Gastrocnemius medialis (tissue), 4 donors: ENCODE measurements at regions not wholly inside any gene's neighbourhood (a gene's known extent, or its start where the extent isn't known, plus 50 kb on each side); places are given as distances from the start of the nearest gene placed in this dataset.

Experiments used
- POLR2A ChIP-seq, 2 donors: fragments of 450-650 bp; IDR thresholded peaks; one replicate each; pipeline ENCODE4 v1.6.1; 2017; ENCODE audit warnings: antibody characterized with exemption in 2 of 2, mild to moderate bottlenecking in 2 of 2, moderate library complexity in 2 of 2
- TF ChIP-seq, protein P1 (sequence below), 5 experiments: fragments of 450-650 bp in 3 of 5; fragments of 200-600 bp in 2 of 5; sonication (generic) in 2 of 5; IDR thresholded peaks in 4 of 5; conservative IDR thresholded peaks in 1 of 5; 1 replicate in 4 of 5; 2 replicates in 1 of 5; pipeline ENCODE4 v1.5.1; 2016 to 2019; ENCODE audit warnings: antibody characterized with exemption in 5 of 5, mild to moderate bottlenecking in 3 of 5, moderate library complexity in 3 of 5

DNA sequence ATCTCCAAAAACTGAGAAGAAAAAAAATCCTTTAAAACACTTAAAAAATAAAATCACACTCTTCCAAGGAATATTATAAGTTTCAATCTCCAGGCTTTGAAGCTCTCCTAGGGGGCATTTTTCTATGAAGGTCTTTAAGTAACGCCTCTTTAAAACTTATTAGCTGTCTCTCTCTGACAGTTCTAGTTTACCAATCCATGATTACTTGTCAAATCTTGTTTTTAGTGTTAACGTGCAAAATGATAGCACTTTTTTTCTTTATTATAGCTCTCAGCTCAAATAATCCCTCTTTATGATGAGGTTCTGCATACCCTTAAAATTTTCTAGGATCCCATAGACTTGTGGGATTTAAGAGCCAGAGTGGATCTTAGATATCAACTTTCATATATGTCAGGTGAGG, 369.0 kb downstream of the DOK5 start:
- TF ChIP-seq, protein P1, sequence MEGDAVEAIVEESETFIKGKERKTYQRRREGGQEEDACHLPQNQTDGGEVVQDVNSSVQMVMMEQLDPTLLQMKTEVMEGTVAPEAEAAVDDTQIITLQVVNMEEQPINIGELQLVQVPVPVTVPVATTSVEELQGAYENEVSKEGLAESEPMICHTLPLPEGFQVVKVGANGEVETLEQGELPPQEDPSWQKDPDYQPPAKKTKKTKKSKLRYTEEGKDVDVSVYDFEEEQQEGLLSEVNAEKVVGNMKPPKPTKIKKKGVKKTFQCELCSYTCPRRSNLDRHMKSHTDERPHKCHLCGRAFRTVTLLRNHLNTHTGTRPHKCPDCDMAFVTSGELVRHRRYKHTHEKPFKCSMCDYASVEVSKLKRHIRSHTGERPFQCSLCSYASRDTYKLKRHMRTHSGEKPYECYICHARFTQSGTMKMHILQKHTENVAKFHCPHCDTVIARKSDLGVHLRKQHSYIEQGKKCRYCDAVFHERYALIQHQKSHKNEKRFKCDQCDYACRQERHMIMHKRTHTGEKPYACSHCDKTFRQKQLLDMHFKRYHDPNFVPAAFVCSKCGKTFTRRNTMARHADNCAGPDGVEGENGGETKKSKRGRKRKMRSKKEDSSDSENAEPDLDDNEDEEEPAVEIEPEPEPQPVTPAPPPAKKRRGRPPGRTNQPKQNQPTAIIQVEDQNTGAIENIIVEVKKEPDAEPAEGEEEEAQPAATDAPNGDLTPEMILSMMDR (IDR thresholded peaks at IDR 0.05 in 4 of 5, conservative IDR thresholded peaks at IDR 0.05 in 1 of 5) = no peak
- TF ChIP-seq POLR2A (IDR thresholded peaks at IDR 0.05) = no peak
